GM12801 (cell line): ENCODE measurements at regions not wholly inside any gene's neighbourhood (a gene's known extent, or its start where the extent isn't known, plus 50 kb on each side); places are given as distances from the start of the nearest gene placed in this dataset.

ENCODE experiments used
- TF ChIP-seq, protein P1 (sequence below): IDR thresholded peaks from one replicate; pipeline ENCODE4 v1.5.1; 2011; ENCODE audit warnings: control low read depth; ENCODE audit not compliant: insufficient read length; ENCODE audit errors: extremely low read depth

- TF ChIP-seq, protein P1, sequence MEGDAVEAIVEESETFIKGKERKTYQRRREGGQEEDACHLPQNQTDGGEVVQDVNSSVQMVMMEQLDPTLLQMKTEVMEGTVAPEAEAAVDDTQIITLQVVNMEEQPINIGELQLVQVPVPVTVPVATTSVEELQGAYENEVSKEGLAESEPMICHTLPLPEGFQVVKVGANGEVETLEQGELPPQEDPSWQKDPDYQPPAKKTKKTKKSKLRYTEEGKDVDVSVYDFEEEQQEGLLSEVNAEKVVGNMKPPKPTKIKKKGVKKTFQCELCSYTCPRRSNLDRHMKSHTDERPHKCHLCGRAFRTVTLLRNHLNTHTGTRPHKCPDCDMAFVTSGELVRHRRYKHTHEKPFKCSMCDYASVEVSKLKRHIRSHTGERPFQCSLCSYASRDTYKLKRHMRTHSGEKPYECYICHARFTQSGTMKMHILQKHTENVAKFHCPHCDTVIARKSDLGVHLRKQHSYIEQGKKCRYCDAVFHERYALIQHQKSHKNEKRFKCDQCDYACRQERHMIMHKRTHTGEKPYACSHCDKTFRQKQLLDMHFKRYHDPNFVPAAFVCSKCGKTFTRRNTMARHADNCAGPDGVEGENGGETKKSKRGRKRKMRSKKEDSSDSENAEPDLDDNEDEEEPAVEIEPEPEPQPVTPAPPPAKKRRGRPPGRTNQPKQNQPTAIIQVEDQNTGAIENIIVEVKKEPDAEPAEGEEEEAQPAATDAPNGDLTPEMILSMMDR: no peak
Measured at GRCh38 chr3:110940055-110940454, 131.6 kb upstream of the NECTIN3 start.

GRCh38 chr3:110944782-110945181, 126.8 kb upstream of the NECTIN3 start:
- TF ChIP-seq, protein P1: no peak

- TF ChIP-seq, protein P1: no peak
Measured at GRCh38 chr3:110946810-110947209, 124.8 kb upstream of the NECTIN3 start.

DNA sequence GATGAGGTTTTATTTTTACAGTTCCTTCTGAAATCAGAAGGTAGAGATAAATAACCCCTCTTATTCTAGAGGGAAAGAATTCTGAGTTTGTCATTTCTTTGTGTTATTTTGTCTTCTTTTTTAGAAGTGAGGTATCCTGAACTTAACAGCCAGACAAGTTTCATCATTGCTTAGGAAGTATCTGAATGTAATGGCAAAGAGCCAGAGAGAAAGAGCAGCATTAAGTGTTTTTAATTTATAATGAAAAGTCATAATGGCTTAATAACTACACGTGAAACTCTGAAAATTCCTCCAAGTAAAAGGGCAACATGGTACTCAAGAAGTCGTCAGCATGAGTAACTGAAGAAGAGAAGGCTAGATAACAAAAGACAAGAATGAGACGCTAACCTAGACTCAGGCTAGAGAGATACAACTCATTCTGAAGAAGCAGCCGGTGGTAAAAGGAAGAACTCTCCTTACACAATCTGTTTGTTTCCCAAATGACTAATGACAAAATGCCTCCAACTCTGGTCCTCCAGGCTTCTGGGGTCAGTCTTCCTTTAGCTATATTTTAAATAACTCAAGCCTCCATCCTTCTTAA, 116.2 kb upstream of the NECTIN3 start:
- TF ChIP-seq, protein P1: no peak

DNA sequence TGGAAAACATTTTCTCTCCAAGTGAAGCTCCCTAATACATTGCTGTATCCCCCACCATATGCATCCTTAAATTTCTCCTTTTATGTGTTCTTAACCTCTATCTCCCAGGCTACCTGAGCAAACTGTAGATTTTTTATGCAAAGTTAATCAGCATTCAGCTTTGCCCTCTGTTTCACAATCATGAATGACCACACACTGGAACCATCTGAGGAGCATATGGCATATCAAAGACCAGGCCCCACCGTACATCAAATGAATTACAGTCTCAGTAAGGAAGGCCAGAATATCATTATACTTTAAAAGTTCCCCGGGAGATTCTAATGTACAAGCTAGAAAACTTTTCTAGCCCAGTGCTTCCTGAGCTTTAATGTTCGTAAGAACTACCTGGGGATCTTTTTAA, 115.5 kb upstream of the NECTIN3 start:
- TF ChIP-seq, protein P1: no peak

DNA sequence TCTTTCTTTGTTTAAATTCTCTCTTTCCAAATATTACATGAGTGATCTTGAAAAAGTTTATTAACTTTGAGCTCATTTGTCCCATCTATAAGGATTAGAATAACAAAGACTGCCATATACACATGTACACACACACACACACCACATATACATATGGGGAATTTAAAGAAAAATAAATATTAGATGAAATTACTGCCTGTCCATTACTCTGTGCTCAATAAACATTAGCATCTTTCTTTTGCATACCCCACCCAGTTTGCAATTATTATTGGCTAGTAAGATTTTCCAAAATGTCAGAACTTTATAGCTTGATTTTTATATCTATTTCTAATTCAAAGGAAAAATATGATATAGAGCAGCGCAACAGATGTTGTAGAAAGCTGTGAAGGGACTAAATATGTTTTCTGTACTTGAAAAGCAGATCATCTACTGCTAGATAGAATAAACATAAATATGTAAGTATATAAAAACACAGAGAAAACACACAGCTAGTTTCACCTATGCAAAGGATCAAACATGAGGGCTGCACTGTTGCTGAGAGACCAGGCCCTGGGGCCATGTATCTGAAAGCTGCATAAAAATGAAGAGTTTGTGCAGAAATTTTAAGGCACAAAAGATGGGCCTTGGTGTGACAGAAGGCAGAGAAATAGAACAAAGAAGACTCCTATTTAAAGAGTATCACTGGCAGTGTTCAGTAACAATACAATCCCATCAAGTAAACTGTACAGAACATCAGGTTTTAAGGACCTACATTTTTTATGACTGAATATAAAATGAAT, 114.2 kb upstream of the NECTIN3 start:
- TF ChIP-seq, protein P1: no peak

DNA sequence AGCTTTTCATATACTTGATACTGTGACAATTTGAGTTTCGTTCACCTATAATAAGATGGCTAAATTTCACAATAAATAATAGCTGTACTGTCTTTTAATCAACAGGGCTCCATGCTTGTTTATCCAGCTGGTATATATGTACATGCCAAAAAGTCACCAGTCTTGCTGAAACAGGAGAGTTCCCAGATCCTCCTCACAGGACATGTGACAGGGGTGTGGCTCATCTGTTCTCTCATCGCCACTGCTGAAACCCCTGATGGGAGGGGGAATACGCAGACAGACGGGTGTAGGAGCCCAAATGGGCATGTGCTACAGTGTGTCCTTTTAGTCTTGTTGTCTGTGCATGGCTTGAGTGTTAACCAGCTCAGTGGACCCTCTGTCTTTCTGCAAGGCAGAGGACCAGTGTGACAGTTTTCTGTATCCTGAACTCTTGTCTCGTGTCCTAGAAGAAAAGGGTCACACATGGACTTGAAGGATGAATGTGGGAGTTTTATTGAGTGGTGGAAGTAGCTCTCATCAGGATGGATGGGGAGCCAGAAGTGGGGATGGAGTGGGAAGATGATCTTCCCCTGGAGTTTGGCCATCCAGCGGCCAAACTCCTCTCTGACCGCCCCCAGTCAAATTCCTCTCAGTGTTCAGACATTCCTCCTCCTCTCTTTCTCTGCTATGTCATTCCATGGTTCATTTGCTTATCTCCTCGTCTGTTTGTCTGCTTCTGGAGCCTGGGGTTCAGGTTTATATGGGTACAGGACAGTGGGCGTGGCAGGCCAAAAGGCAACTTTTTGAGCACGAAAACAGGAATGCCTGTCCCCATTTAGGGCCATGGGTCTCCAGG, 113.1 kb upstream of the NECTIN3 start:
- TF ChIP-seq, protein P1: no peak
